ENCODE measurements at regions not wholly inside any gene's neighbourhood (a gene's known extent, or its start where the extent isn't known, plus 50 kb on each side); places are given as distances from the start of the nearest gene placed in this dataset.
A peak's percentile ranks its signal among the peaks of the same experiment; 100 is the strongest.

DNA sequence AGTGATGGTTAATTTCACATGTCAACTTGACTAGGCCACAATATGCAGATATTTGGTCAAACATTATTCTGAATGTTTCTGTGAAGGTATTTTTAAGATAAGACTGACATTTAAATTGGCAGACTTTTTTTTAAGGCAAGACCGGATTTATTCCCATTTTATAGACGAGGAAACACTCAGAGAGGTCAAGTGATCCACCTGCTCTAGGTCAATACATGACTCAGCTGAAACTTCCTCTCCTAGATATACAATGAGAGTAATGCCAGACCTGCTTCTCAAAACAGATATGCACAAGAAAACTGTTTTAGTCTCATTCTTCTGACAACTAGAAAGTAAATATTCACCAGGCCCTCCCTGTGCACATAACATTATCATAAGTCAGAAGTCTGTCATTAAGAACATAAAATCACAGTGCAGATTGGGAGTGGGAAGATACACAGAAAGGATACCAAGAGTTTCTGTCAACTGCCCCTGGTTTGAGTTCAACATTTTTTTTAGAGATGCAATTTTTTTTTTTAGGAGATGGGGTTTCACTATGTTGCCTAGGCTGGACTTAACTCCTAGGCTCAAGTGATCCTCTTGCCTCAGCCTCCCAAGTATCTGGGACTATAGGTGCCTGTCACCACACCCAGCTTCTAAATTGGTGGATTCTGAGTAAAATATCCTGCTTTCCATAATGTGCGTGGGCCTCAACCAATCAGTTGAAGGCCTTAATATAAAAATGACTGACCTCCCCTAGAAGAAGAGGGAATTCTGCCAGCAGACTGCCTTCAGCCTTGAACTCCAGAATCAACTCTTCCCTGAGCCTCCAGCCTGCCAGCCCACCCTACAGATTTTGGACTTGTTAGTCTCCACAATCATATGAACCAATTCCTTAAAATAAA lies 121.4 kb downstream of the ZFAND4 start (continued):
- TF ChIP-seq SRSF7 (optimal IDR thresholded peaks at IDR 0.05; ENCODE audit: low read depth, low read length) = no peak
- TF ChIP-seq BHLHE40 (IDR thresholded peaks at IDR 0.05; ENCODE audit: low read length) = no peak
- TF ChIP-seq ZBED1 (IDR thresholded peaks at IDR 0.05) = no peak
- TF ChIP-seq, protein P1, sequence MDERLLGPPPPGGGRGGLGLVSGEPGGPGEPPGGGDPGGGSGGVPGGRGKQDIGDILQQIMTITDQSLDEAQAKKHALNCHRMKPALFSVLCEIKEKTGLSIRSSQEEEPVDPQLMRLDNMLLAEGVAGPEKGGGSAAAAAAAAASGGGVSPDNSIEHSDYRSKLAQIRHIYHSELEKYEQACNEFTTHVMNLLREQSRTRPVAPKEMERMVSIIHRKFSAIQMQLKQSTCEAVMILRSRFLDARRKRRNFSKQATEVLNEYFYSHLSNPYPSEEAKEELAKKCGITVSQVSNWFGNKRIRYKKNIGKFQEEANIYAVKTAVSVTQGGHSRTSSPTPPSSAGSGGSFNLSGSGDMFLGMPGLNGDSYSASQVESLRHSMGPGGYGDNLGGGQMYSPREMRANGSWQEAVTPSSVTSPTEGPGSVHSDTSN (CRISPR knock-in tag; IDR thresholded peaks at IDR 0.05; ENCODE audit: low read depth) = no peak
- TF ChIP-seq, protein P1 (tag; conservative IDR thresholded peaks at IDR 0.05; ENCODE audit: low read depth) = 0 out of 2 replicates have a peak, but pooled peaks have one; percentile 28
- TF ChIP-seq CTBP1 (IDR thresholded peaks at IDR 0.05; ENCODE audit: borderline replicate concordance) = no peak
- no peak for TF ChIP-seq BRD4 (IDR thresholded peaks at IDR 0.05)
- TF ChIP-seq HSF4 (CRISPR knock-in tag; IDR thresholded peaks at IDR 0.05; ENCODE audit: borderline replicate concordance) = no peak
- TF ChIP-seq ZNF134 (CRISPR knock-in tag; conservative IDR thresholded peaks at IDR 0.05) = peak; percentile 75
- peak; percentile 11; the same call in 1 of the 2 replicates for TF ChIP-seq MAFK (IDR thresholded peaks at IDR 0.05; ENCODE audit: low read length)
- peak in 1 of 2 experiments; percentile 50; a peak in 1 of 4 replicates for TF ChIP-seq FOXA3 (CRISPR knock-in tag; conservative IDR thresholded peaks at IDR 0.05 in 1 of 2, IDR thresholded peaks at IDR 0.05 in 1 of 2)
- TF ChIP-seq, protein P2, sequence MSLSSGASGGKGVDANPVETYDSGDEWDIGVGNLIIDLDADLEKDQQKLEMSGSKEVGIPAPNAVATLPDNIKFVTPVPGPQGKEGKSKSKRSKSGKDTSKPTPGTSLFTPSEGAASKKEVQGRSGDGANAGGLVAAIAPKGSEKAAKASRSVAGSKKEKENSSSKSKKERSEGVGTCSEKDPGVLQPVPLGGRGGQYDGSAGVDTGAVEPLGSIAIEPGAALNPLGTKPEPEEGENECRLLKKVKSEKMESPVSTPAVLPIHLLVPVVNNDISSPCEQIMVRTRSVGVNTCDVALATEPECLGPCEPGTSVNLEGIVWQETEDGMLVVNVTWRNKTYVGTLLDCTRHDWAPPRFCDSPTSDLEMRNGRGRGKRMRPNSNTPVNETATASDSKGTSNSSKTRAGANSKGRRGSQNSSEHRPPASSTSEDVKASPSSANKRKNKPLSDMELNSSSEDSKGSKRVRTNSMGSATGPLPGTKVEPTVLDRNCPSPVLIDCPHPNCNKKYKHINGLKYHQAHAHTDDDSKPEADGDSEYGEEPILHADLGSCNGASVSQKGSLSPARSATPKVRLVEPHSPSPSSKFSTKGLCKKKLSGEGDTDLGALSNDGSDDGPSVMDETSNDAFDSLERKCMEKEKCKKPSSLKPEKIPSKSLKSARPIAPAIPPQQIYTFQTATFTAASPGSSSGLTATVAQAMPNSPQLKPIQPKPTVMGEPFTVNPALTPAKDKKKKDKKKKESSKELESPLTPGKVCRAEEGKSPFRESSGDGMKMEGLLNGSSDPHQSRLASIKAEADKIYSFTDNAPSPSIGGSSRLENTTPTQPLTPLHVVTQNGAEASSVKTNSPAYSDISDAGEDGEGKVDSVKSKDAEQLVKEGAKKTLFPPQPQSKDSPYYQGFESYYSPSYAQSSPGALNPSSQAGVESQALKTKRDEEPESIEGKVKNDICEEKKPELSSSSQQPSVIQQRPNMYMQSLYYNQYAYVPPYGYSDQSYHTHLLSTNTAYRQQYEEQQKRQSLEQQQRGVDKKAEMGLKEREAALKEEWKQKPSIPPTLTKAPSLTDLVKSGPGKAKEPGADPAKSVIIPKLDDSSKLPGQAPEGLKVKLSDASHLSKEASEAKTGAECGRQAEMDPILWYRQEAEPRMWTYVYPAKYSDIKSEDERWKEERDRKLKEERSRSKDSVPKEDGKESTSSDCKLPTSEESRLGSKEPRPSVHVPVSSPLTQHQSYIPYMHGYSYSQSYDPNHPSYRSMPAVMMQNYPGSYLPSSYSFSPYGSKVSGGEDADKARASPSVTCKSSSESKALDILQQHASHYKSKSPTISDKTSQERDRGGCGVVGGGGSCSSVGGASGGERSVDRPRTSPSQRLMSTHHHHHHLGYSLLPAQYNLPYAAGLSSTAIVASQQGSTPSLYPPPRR (CRISPR knock-in tag; IDR thresholded peaks at IDR 0.05; ENCODE audit: borderline replicate concordance) = no peak
- TF ChIP-seq, protein P3, sequence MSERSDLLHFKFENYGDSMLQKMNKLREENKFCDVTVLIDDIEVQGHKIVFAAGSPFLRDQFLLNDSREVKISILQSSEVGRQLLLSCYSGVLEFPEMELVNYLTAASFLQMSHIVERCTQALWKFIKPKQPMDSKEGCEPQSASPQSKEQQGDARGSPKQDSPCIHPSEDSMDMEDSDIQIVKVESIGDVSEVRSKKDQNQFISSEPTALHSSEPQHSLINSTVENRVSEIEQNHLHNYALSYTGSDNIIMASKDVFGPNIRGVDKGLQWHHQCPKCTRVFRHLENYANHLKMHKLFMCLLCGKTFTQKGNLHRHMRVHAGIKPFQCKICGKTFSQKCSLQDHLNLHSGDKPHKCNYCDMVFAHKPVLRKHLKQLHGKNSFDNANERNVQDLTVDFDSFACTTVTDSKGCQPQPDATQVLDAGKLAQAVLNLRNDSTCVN (CRISPR knock-in tag; IDR thresholded peaks at IDR 0.05) = no peak
- TF ChIP-seq, protein P4, sequence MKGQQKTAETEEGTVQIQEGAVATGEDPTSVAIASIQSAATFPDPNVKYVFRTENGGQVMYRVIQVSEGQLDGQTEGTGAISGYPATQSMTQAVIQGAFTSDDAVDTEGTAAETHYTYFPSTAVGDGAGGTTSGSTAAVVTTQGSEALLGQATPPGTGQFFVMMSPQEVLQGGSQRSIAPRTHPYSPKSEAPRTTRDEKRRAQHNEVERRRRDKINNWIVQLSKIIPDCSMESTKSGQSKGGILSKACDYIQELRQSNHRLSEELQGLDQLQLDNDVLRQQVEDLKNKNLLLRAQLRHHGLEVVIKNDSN (CRISPR knock-in tag; IDR thresholded peaks at IDR 0.05) = no peak
- peak; percentile 36; the same call in 1 of the 2 replicates for TF ChIP-seq C11orf30 (IDR thresholded peaks at IDR 0.05; ENCODE audit: low read depth)
- no peak for TF ChIP-seq NFRKB (IDR thresholded peaks at IDR 0.05; ENCODE audit: low read depth)
- no peak for TF ChIP-seq SMARCA4 (IDR thresholded peaks at IDR 0.05)
- TF ChIP-seq KDM2B (CRISPR knock-in tag; IDR thresholded peaks at IDR 0.05) = no peak
- no peak for TF ChIP-seq ZFP1 (CRISPR knock-in tag; IDR thresholded peaks at IDR 0.05)
- no peak for TF ChIP-seq ARHGAP35 (IDR thresholded peaks at IDR 0.05; ENCODE audit: partially characterized antibody)

Data from K562 (cell line).